Lower lobe of right lung (tissue), 2 donors: ENCODE measurements at regions not wholly inside any gene's neighbourhood (a gene's known extent, or its start where the extent isn't known, plus 50 kb on each side); places are given as distances from the start of the nearest gene placed in this dataset.

Experiments used
- ATAC-seq, 2 donors: fragments of 200-7000 bp; cut with Tn5 transposase; one replicate each; pipeline ENCODE4 v1.9.1; 2020 to 2022; ENCODE audit warnings: mild to moderate bottlenecking in 2 of 2, moderate library complexity in 2 of 2
- DNase-seq: peaks from one replicate; pipeline ENCODE4 v3.0.0-alpha.2; 2020
- H3K27ac ChIP-seq: fragments of 200-600 bp; one replicate; pipeline ENCODE4 v1.8.0; 2022
- H3K27me3 ChIP-seq: fragments of 200-600 bp; one replicate; pipeline ENCODE4 v1.8.0; 2022; ENCODE audit warnings: low read depth
- H3K36me3 ChIP-seq: fragments of 200-600 bp; one replicate; pipeline ENCODE4 v1.8.0; 2022; ENCODE audit warnings: mild to moderate bottlenecking
- H3K4me1 ChIP-seq: fragments of 200-600 bp; one replicate; pipeline ENCODE4 v1.8.0; 2022
- H3K4me3 ChIP-seq: fragments of 200-600 bp; one replicate; pipeline ENCODE4 v1.8.0; 2022; ENCODE audit warnings: mild to moderate bottlenecking
- H3K9me3 ChIP-seq: fragments of 200-600 bp; one replicate; pipeline ENCODE4 v1.8.0; 2022
- CTCF ChIP-seq: fragments of 200-600 bp; IDR thresholded peaks from one replicate; pipeline ENCODE4 v1.8.0; 2022; ENCODE audit warnings: antibody characterized with exemption, mild to moderate bottlenecking
- intact Hi-C: fragments of 100-400 bp; cut with DNase I; formaldehyde crosslinking; loops from one replicate; pipeline ENCODE4 v1.11.0; 2022
- donor health status: DM: no; HTN: yes; CAD: no; lungs with severe emphysema.

- TF ChIP-seq CTCF, result no peak
- Histone ChIP-seq H3K4me1 (no peaks in the 10 kb centered on the region), H3K36me3 (no peaks in the 10 kb centered on the region), H3K27ac (no peak overlapping the region), H3K27me3 (no peaks in the 10 kb centered on the region), H3K4me3 (no peak overlapping the region), H3K9me3 (no peaks in the 10 kb centered on the region)
- no peak for ATAC-seq
- intact Hi-C loops, result no loop called here
- DNase-seq, result no peak
Measured at GRCh38 chr13:83272076-83272475, 610.2 kb downstream of the SLITRK1 start.

GRCh38 chr13:83265279-83265678, 617.0 kb downstream of the SLITRK1 start:
- intact Hi-C loops, result no loop called here
- no peaks in the 10 kb centered on the region for H3K36me3 ChIP-seq
- DNase-seq (no peak), ATAC-seq (no peak)
- TF ChIP-seq CTCF, result no peak
- no peaks in the 10 kb centered on the region for H3K4me1 ChIP-seq
- no peak overlapping the region for H3K27ac ChIP-seq
- H3K9me3 ChIP-seq, result no peaks in the 10 kb centered on the region
- no peak overlapping the region for H3K4me3 ChIP-seq
- H3K27me3 ChIP-seq, result no peaks in the 10 kb centered on the region

GRCh38 chr13:83248751-83249150, 633.5 kb downstream of the SLITRK1 start:
- no peak for ATAC-seq
- no peak overlapping the region for H3K4me3 ChIP-seq
- no peaks in the 10 kb centered on the region for H3K9me3 ChIP-seq
- intact Hi-C loops, result no loop called here
- TF ChIP-seq CTCF, result no peak
- no peak for DNase-seq
- no peaks in the 10 kb centered on the region for H3K4me1 ChIP-seq
- no peak overlapping the region for H3K27ac ChIP-seq
- no peaks in the 10 kb centered on the region for H3K27me3 ChIP-seq
- no peaks in the 10 kb centered on the region for H3K36me3 ChIP-seq

GRCh38 chr13:83232626-83233025, 649.6 kb downstream of the SLITRK1 start:
- no peaks in the 10 kb centered on the region for H3K27me3 ChIP-seq
- DNase-seq (no peak), ATAC-seq (no peak)
- no peak overlapping the region for H3K27ac ChIP-seq
- TF ChIP-seq CTCF, result no peak
- intact Hi-C loops, result no loop called here
- no peaks in the 10 kb centered on the region for H3K36me3 ChIP-seq
- H3K9me3 ChIP-seq, result no peaks in the 10 kb centered on the region
- no peaks in the 10 kb centered on the region for H3K4me1 ChIP-seq
- no peak overlapping the region for H3K4me3 ChIP-seq

- Histone ChIP-seq H3K27me3 (no peaks in the 10 kb centered on the region), H3K36me3 (no peaks in the 10 kb centered on the region), H3K4me3 (no peak overlapping the region), H3K9me3 (no peaks in the 10 kb centered on the region), H3K27ac (no peak overlapping the region), H3K4me1 (no peaks in the 10 kb centered on the region)
- no peak for DNase-seq
- ATAC-seq, result no peak
- no peak for TF ChIP-seq CTCF
- intact Hi-C loops, result no loop called here
Measured at GRCh38 chr13:83229574-83230305, 652.5 kb downstream of the SLITRK1 start.
